Glomerular endothelial cell (primary cell): ENCODE measurements at regions not wholly inside any gene's neighbourhood (a gene's known extent, or its start where the extent isn't known, plus 50 kb on each side); places are given as distances from the start of the nearest gene placed in this dataset.
"Not testable (repeated sequence)": the region's sequence is repeated elsewhere in the genome, so short reads cannot be mapped to it uniquely, and the experiment has no call there.

ENCODE experiments used
- DNase-seq: peaks from one replicate; pipeline ENCODE4 v3.0.0-alpha.2; 2011; ENCODE audit warnings: low read depth, low spot score; ENCODE audit errors: extremely low read depth

GRCh38 chr12:42030588-42030987 lies 114.1 kb downstream of the GXYLT1 start:
- no peak for DNase-seq

DNA sequence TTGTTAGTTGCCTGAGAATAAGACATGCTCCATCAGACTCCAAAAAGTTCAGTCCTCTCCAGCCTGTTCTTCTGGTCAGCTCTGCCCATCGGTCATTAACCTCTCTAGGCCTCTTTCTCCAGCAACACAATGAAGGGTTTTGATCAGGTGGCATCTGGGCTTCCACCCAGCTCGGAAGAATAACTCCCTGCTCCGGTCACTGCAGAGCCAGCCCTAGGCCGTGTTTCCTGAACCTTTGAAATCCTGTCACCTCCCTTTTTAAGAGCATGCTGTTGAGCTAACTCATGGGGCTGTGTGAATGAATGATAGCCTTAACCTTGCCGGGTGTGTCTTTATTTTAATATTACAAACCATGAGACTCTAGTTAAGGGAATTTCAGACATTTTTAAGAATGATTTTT lies 117.1 kb downstream of the GXYLT1 start:
- DNase-seq, result no peak

- DNase-seq, result no peak
These were observed 120.2 kb downstream of the GXYLT1 start for GRCh38 chr12:42024495-42024830.

- peak; percentile 56 for DNase-seq
These were observed 120.8 kb downstream of the GXYLT1 start for GRCh38 chr12:42023733-42024494.

DNA sequence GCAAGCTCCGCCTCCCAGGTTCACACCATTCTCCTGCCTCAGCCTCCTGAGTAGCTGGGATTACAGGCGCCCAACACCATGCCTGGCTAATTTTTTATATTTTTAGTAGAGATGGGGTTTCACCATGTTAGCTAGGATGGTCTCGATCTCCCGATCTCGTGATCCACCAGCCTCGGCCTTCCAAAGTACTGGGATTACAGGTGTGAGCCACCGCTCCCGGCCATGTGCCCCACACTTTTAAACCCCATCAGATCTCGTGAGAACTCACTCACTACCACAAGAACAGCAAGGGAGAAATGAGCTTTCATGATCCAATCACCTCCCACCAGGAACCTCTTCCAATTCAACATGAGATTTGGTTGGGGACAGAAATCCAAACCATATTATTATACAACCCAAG lies 122.7 kb downstream of the GXYLT1 start:
- DNase-seq, result not testable (repeated sequence)

- DNase-seq, result peak; percentile 75
These were observed 123.2 kb downstream of the GXYLT1 start for GRCh38 chr12:42021469-42021868.

- no peak for DNase-seq
These were observed 124.4 kb downstream of the GXYLT1 start for GRCh38 chr12:42020226-42020625.

- no peak for DNase-seq
These were observed 124.9 kb downstream of the GXYLT1 start for GRCh38 chr12:42019746-42020145.

GRCh38 chr12:42017051-42017450 lies 127.6 kb downstream of the GXYLT1 start:
- DNase-seq, result no peak

- DNase-seq, result no peak
These were observed 129.6 kb downstream of the GXYLT1 start for GRCh38 chr12:42015051-42015461.

DNA sequence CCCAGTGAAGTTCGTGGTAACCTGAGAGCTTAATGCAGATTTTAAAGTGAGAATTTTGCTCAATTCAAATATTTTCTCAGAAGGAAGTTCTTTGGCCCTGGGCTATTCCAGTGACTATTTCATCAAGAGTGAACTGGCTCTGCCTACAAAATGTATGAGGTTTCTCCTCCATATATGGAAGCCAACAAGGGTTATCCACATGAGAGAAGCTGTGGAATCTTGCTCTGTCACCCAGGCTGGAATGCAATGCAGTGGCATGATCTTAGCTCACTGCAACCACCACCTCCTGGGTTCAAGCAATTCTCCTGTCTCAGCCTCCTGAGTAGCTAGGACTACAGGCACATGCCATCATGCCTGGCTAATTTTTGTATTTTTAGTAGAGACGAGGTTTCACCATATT lies 132.2 kb downstream of the GXYLT1 start:
- not testable (repeated sequence) for DNase-seq

GRCh38 chr12:42010715-42011114 lies 134.0 kb downstream of the GXYLT1 start:
- DNase-seq, result no peak

DNA sequence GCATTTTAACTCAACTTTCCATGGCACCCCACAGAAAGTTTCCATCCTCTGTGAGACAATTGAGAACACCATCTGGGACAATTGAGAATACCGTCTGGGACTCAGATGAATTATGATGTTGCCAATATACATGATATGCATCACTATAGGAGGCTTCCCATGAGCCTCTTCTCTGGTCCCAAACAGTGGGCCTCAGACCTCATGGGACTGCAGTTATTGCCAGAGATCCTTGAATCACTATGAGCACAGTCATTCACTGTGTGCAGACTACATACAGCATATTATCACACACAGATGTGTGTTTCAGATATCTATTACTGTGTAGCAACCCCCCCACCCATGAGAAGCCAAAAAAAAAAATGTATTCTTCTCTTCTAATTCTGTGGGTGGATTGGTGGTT lies 134.4 kb downstream of the GXYLT1 start:
- no peak for DNase-seq

GRCh38 chr12:42008996-42009395 lies 135.7 kb downstream of the GXYLT1 start:
- no peak for DNase-seq

DNA sequence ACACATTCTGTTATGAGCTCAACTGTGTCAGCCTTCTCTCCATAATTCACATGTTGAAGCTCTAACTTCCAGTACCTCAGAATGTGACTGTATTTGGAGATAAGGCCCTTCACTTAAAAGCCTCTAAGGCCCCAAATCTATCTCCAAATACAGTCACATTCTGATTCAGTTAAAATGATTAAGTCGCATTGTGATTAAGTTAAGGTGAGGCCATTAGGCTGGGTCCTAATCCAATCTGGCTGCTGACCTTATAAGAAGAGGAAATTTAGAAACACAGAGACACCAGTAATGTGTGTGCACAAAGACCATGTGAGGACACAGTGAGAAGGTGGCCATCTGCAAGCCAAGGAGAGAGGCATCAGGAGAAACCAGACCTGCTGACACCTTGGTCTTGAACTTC lies 141.6 kb downstream of the GXYLT1 start:
- DNase-seq, result no peak

GRCh38 chr12:42002563-42002962 lies 142.1 kb downstream of the GXYLT1 start:
- DNase-seq, result no peak

DNA sequence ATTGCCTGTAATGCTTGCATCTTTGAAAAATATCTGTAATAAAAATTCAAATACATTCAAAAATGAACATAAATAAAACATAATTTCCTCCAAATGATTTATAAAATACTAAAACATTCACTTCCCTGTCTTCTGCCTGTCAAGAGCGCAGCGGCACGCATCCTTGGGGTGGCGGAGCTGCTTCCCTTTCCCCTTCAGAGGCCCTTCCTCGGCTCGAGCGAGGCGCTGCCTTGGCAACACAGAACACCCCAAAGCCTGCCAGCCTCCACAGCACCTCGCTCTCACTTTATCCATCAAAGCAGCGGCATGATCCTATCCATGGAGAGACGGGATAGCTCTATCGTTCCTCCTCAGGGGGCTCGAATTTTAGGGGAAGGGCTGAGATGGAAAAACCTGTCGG lies 146.2 kb downstream of the GXYLT1 start:
- no peak for DNase-seq

GRCh38 chr12:41993283-41993682 lies 151.4 kb downstream of the GXYLT1 start:
- DNase-seq, result no peak

DNA sequence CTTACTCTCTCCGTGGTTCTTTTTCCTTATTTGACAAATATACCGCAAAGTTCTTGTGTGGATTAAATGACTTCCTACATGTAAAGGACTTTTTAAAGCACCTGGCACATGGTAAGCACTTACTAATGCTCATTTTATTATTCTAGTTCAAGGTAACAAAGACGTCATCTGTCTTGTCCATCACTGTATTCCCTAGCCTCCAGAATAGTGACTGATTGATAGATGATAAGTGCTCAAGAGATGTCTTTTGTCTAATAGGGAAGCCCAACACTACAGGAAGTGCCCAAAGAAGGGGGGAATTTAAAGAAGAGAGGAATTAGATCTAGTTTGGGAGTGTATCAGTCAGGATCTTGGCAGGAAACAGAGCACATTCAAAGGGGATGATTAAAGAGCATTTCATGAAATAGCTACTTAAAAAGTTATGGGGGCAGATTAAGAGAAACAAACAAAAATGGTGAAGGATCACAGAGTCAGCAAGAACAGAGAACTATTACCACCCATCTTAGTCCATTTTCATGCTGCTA lies 151.9 kb downstream of the GXYLT1 start:
- no peak for DNase-seq

DNA sequence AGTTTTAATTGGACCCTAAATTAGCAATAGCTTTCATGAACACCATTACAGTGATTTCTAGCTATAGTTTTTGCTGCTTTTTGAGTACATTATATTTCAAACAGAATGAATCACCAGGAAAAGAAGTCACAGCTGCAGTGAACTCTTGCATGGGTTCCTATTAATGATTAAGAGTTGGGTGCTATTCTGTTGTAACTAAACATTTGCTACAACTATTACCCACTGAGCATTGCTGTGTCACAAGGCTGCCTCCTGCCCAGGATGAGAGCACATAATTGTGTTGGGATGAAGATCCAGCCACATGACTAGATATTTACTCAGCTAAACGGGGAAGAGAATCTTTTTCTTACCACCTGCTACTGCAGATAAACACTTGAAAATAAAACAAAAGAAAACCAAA lies 152.7 kb downstream of the GXYLT1 start:
- DNase-seq, result no peak

GRCh38 chr12:41988715-41989114 lies 156.0 kb downstream of the GXYLT1 start:
- no peak for DNase-seq

- not testable (repeated sequence) for DNase-seq
These were observed 158.2 kb downstream of the GXYLT1 start for GRCh38 chr12:41986513-41986912.

GRCh38 chr12:41983856-41984255 lies 160.8 kb downstream of the GXYLT1 start:
- DNase-seq, result no peak
